ENCODE measurements at regions not wholly inside any gene's neighbourhood (a gene's known extent, or its start where the extent isn't known, plus 50 kb on each side); places are given as distances from the start of the nearest gene placed in this dataset.
"Not testable (repeated sequence)": the region's sequence is repeated elsewhere in the genome, so short reads cannot be mapped to it uniquely, and the experiment has no call there.

DNA sequence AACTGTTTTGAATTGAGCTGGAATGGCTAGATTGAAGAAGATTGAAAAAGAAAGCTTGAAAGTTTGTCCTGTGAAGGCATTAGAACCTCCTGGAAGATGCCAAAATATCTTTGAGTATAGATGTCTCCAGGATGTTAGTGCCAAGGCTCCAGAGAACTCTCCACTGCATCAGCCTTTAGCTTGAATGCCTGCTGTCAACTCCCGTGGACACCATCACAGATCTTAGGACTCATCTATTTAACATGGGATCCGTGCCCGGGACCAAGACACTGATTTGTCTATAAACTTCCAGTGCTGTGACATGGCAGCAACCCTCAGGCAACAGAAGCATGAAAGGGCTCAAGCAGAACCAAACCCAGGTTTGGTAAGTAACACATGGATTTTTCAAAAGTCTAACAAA, 670.9 kb upstream of the ST8SIA4 start:
- 96% methylated on average over 3 of the region's 3 CpGs for WGBS
- no peak overlapping the region for H3K27ac ChIP-seq (ENCODE audit: low read depth in 1 of 2, low read length in 1 of 2)

DNA sequence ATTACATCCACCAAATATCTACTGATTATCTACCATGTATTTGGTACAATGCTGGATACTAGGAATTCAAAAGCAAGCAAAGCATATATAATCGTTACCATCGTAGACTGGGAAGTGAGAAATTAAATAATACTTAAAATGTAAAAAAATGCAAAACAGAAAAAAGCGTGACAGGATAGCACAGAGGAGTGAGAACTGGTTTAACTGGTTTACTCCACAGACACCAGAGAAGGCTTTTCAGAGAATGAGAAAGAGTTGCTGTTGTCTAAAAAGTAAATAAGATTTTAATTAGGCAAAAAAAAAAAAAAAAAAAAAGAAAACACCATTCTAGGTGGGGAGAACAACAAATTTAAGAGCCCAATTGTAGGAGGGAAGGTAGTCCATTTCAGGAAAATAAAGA, 657.9 kb upstream of the ST8SIA4 start:
- Histone ChIP-seq H3K4me1 (ENCODE audit: control insufficient read depth in 2 of 2, insufficient read depth in 2 of 2, low read length in 2 of 2) (no peaks in the 10 kb centered on the region), H3K27me3 (ENCODE audit: control insufficient read depth in 2 of 2, insufficient read depth in 1 of 2, low read length in 1 of 2) (no peaks in the 10 kb centered on the region), H3K27ac (ENCODE audit: low read depth in 1 of 2, low read length in 1 of 2) (no peak overlapping the region), H3K9me3 (ENCODE audit: control insufficient read depth in 2 of 2, insufficient read depth in 1 of 2, low read length in 1 of 2) (no peaks in the 10 kb centered on the region), H3K4me3 (ENCODE audit: low read length in 2 of 2) (no peak overlapping the region), H3K36me3 (ENCODE audit: control insufficient read depth in 2 of 2, insufficient read depth in 2 of 2, low read length in 1 of 2) (no peaks in the 10 kb centered on the region)
- WGBS: 89% methylated on average over 3 of the region's 3 CpGs
- no peak for DNase-seq (ENCODE audit: low read depth in 6 of 9, low spot score in 9 of 9)

More for the DNA sequence above, 670.9 kb upstream of the ST8SIA4 start:
- no peak for DNase-seq (ENCODE audit: low read depth in 6 of 9, low spot score in 9 of 9)
- Histone ChIP-seq H3K36me3 (ENCODE audit: control insufficient read depth in 2 of 2, insufficient read depth in 2 of 2, low read length in 1 of 2) (no peaks in the 10 kb centered on the region), H3K4me1 (ENCODE audit: control insufficient read depth in 2 of 2, insufficient read depth in 2 of 2, low read length in 2 of 2) (no peaks in the 10 kb centered on the region), H3K4me3 (ENCODE audit: low read length in 2 of 2) (no peak overlapping the region), H3K9me3 (ENCODE audit: control insufficient read depth in 2 of 2, insufficient read depth in 1 of 2, low read length in 1 of 2) (no peaks in the 10 kb centered on the region), H3K27me3 (ENCODE audit: control insufficient read depth in 2 of 2, insufficient read depth in 1 of 2, low read length in 1 of 2) (no peaks in the 10 kb centered on the region)

- DNase-seq (ENCODE audit: low read depth in 6 of 9, low spot score in 9 of 9): no peak
- no peak overlapping the region for H3K4me3 ChIP-seq (ENCODE audit: low read length in 2 of 2)
- no peak overlapping the region for H3K27ac ChIP-seq (ENCODE audit: low read depth in 1 of 2, low read length in 1 of 2)
- H3K27me3 ChIP-seq (ENCODE audit: control insufficient read depth in 2 of 2, insufficient read depth in 1 of 2, low read length in 1 of 2): no peaks in the 10 kb centered on the region
- H3K36me3 ChIP-seq (ENCODE audit: control insufficient read depth in 2 of 2, insufficient read depth in 2 of 2, low read length in 1 of 2): no peaks in the 10 kb centered on the region
- H3K4me1 ChIP-seq (ENCODE audit: control insufficient read depth in 2 of 2, insufficient read depth in 2 of 2, low read length in 2 of 2): no peaks in the 10 kb centered on the region
- 97% methylated on average over 1 of the region's 1 CpG for WGBS
- no peaks in the 10 kb centered on the region for H3K9me3 ChIP-seq (ENCODE audit: control insufficient read depth in 2 of 2, insufficient read depth in 1 of 2, low read length in 1 of 2)
Observed at GRCh38 chr5:101543780-101544179, 640.7 kb upstream of the ST8SIA4 start.

GRCh38 chr5:101539315-101539714, 636.2 kb upstream of the ST8SIA4 start:
- Histone ChIP-seq H3K36me3 (ENCODE audit: control insufficient read depth in 2 of 2, insufficient read depth in 2 of 2, low read length in 1 of 2) (no peaks in the 10 kb centered on the region), H3K9me3 (ENCODE audit: control insufficient read depth in 2 of 2, insufficient read depth in 1 of 2, low read length in 1 of 2) (peaks cover 0 to 8% of the 10 kb centered on the region in 2 donors), H3K4me1 (ENCODE audit: control insufficient read depth in 2 of 2, insufficient read depth in 2 of 2, low read length in 2 of 2) (no peaks in the 10 kb centered on the region), H3K4me3 (ENCODE audit: low read length in 2 of 2) (no peak overlapping the region), H3K27me3 (ENCODE audit: control insufficient read depth in 2 of 2, insufficient read depth in 1 of 2, low read length in 1 of 2) (no peaks in the 10 kb centered on the region), H3K27ac (ENCODE audit: low read depth in 1 of 2, low read length in 1 of 2) (no peak overlapping the region)
- no peak for DNase-seq (ENCODE audit: low read depth in 6 of 9, low spot score in 9 of 9)
- 87% methylated on average over 3 of the region's 3 CpGs for WGBS

DNA sequence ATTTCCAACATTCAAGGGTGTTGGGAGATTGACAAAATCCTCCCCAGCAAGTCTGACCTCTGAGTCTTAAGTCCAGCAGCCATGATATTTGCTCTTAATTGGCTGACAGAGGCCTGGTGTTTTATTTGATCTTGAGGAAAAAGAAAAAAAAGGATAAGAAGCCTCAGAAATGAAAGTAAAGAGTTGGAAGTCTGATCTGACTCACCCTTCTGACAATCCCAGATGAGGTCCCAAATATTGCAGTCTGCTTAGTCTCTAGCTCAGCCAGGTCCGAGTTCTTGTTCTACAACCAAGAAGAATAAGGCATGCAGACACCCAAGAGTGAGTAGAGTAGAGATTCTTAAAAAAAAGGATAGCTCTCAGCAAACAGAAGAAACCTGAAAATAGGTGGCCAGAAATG, 632.5 kb upstream of the ST8SIA4 start:
- Histone ChIP-seq H3K4me1 (ENCODE audit: control insufficient read depth in 2 of 2, insufficient read depth in 2 of 2, low read length in 2 of 2) (no peaks in the 10 kb centered on the region), H3K4me3 (ENCODE audit: low read length in 2 of 2) (no peak overlapping the region), H3K27me3 (ENCODE audit: control insufficient read depth in 2 of 2, insufficient read depth in 1 of 2, low read length in 1 of 2) (no peaks in the 10 kb centered on the region), H3K9me3 (ENCODE audit: control insufficient read depth in 2 of 2, insufficient read depth in 1 of 2, low read length in 1 of 2) (peaks cover 0 to 8% of the 10 kb centered on the region in 2 donors), H3K27ac (ENCODE audit: low read depth in 1 of 2, low read length in 1 of 2) (no peak overlapping the region), H3K36me3 (ENCODE audit: control insufficient read depth in 2 of 2, insufficient read depth in 2 of 2, low read length in 1 of 2) (no peaks in the 10 kb centered on the region)
- DNase-seq (ENCODE audit: low read depth in 6 of 9, low spot score in 9 of 9): no peak
- 65% methylated on average over 1 of the region's 1 CpG for WGBS

- Histone ChIP-seq H3K27ac (ENCODE audit: low read depth in 1 of 2, low read length in 1 of 2) (no peak overlapping the region), H3K9me3 (ENCODE audit: control insufficient read depth in 2 of 2, insufficient read depth in 1 of 2, low read length in 1 of 2) (peaks cover 0 to 8% of the 10 kb centered on the region in 2 donors), H3K4me3 (ENCODE audit: low read length in 2 of 2) (no peak overlapping the region), H3K4me1 (ENCODE audit: control insufficient read depth in 2 of 2, insufficient read depth in 2 of 2, low read length in 2 of 2) (no peaks in the 10 kb centered on the region), H3K27me3 (ENCODE audit: control insufficient read depth in 2 of 2, insufficient read depth in 1 of 2, low read length in 1 of 2) (no peaks in the 10 kb centered on the region), H3K36me3 (ENCODE audit: control insufficient read depth in 2 of 2, insufficient read depth in 2 of 2, low read length in 1 of 2) (no peaks in the 10 kb centered on the region)
- WGBS: 86% methylated on average over 6 of the region's 6 CpGs
- no peak for DNase-seq (ENCODE audit: low read depth in 6 of 9, low spot score in 9 of 9)
Observed at GRCh38 chr5:101534491-101535110, 631.5 kb upstream of the ST8SIA4 start.

- no peak for DNase-seq (ENCODE audit: low read depth in 6 of 9, low spot score in 9 of 9)
- 64% methylated on average over 2 of the region's 2 CpGs for WGBS
- Histone ChIP-seq H3K9me3 (ENCODE audit: control insufficient read depth in 2 of 2, insufficient read depth in 1 of 2, low read length in 1 of 2) (peaks cover 0 to 7% of the 10 kb centered on the region in 2 donors), H3K27ac (ENCODE audit: low read depth in 1 of 2, low read length in 1 of 2) (no peak overlapping the region), H3K27me3 (ENCODE audit: control insufficient read depth in 2 of 2, insufficient read depth in 1 of 2, low read length in 1 of 2) (no peaks in the 10 kb centered on the region), H3K4me1 (ENCODE audit: control insufficient read depth in 2 of 2, insufficient read depth in 2 of 2, low read length in 2 of 2) (no peaks in the 10 kb centered on the region), H3K36me3 (ENCODE audit: control insufficient read depth in 2 of 2, insufficient read depth in 2 of 2, low read length in 1 of 2) (no peaks in the 10 kb centered on the region), H3K4me3 (ENCODE audit: low read length in 2 of 2) (no peak overlapping the region)
Observed at GRCh38 chr5:101532430-101532829, 629.3 kb upstream of the ST8SIA4 start.

GRCh38 chr5:101531026-101531425, 627.9 kb upstream of the ST8SIA4 start:
- no peak for DNase-seq (ENCODE audit: low read depth in 6 of 9, low spot score in 9 of 9)
- Histone ChIP-seq H3K27me3 (ENCODE audit: control insufficient read depth in 2 of 2, insufficient read depth in 1 of 2, low read length in 1 of 2) (no peaks in the 10 kb centered on the region), H3K27ac (ENCODE audit: low read depth in 1 of 2, low read length in 1 of 2) (no peak overlapping the region), H3K4me1 (ENCODE audit: control insufficient read depth in 2 of 2, insufficient read depth in 2 of 2, low read length in 2 of 2) (no peaks in the 10 kb centered on the region), H3K4me3 (ENCODE audit: low read length in 2 of 2) (no peak overlapping the region), H3K36me3 (ENCODE audit: control insufficient read depth in 2 of 2, insufficient read depth in 2 of 2, low read length in 1 of 2) (no peaks in the 10 kb centered on the region), H3K9me3 (ENCODE audit: control insufficient read depth in 2 of 2, insufficient read depth in 1 of 2, low read length in 1 of 2) (peaks cover 0 to 7% of the 10 kb centered on the region in 2 donors)
- WGBS: 43% methylated on average over 3 of the region's 3 CpGs

DNA sequence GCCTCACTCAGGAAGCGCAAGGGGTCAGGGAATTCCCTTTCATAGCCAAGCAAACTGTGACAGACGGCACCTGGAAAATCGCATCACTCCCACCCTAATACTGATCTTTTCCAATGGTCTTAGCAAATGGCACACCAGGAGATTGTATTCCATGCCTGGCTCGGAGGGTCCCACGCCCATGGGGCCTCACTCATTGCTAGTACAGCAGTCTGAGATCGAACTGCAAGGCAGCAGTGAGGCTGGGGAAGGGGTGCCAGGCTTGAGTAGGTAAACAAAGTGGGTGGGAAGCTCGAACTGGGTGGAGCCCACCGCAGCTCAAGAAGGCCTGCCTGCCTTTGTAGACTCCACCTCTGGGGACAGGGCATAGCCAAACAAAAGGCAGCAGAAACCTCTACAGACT, 626.0 kb upstream of the ST8SIA4 start:
- H3K36me3 ChIP-seq (ENCODE audit: control insufficient read depth in 2 of 2, insufficient read depth in 2 of 2, low read length in 1 of 2); H3K27ac ChIP-seq (ENCODE audit: low read depth in 1 of 2, low read length in 1 of 2); DNase-seq (ENCODE audit: low read depth in 6 of 9, low spot score in 9 of 9); H3K9me3 ChIP-seq (ENCODE audit: control insufficient read depth in 2 of 2, insufficient read depth in 1 of 2, low read length in 1 of 2); H3K27me3 ChIP-seq (ENCODE audit: control insufficient read depth in 2 of 2, insufficient read depth in 1 of 2, low read length in 1 of 2); H3K4me3 ChIP-seq (ENCODE audit: low read length in 2 of 2); H3K4me1 ChIP-seq (ENCODE audit: control insufficient read depth in 2 of 2, insufficient read depth in 2 of 2, low read length in 2 of 2): not testable (repeated sequence)
- WGBS: 91% methylated on average over 8 of the region's 8 CpGs

Data from thymus (tissue), 11 donors.